GM23338 (cell line): ENCODE measurements at regions not wholly inside any gene's neighbourhood (a gene's known extent, or its start where the extent isn't known, plus 50 kb on each side); places are given as distances from the start of the nearest gene placed in this dataset.

Source experiments
- EZH2 ChIP-seq: fragments of 200-600 bp; sonication (generic); IDR thresholded peaks from one replicate; pipeline ENCODE4 v1.8.0; 2017; ENCODE audit warnings: antibody characterized with exemption, mild to moderate bottlenecking, low read depth; ENCODE audit not compliant: unreplicated experiment
- POLR2AphosphoS5 ChIP-seq: IDR thresholded peaks from 2 replicates; pipeline ENCODE4 v1.6.1; 2016; ENCODE audit warnings: antibody characterized with exemption, low read depth
- STAT1 ChIP-seq: IDR thresholded peaks from one replicate; pipeline ENCODE4 v1.6.1; 2016; ENCODE audit warnings: antibody characterized with exemption; ENCODE audit not compliant: unreplicated experiment
- ZNF114 ChIP-seq: fragments of 250-450 bp; sonication (Bioruptor Pico); IDR thresholded peaks from 2 replicates; pipeline ENCODE4 v1.5.0; 2020; ENCODE audit warnings: mild to moderate bottlenecking, moderate library complexity
- TF ChIP-seq, protein P1 (sequence below), 2 experiments: fragments of 200-600 bp in 1 of 2; sonication (generic) in 1 of 2; conservative IDR thresholded peaks; 2 replicates each; pipeline versions ENCODE4 v1.5.1 to v1.6.1; 2016 to 2017; ENCODE audit warnings: antibody characterized with exemption in 2 of 2, low read depth in 2 of 2, mild to moderate bottlenecking in 2 of 2, moderate library complexity in 1 of 2
- TF ChIP-seq, protein P2 (sequence below): IDR thresholded peaks from one replicate; pipeline ENCODE4 v1.6.1; 2018; ENCODE audit warnings: antibody characterized with exemption; ENCODE audit not compliant: unreplicated experiment

GRCh38 chr7:153590136-153590535, 462.1 kb upstream of the DPP6 start:
- TF ChIP-seq, protein P1, sequence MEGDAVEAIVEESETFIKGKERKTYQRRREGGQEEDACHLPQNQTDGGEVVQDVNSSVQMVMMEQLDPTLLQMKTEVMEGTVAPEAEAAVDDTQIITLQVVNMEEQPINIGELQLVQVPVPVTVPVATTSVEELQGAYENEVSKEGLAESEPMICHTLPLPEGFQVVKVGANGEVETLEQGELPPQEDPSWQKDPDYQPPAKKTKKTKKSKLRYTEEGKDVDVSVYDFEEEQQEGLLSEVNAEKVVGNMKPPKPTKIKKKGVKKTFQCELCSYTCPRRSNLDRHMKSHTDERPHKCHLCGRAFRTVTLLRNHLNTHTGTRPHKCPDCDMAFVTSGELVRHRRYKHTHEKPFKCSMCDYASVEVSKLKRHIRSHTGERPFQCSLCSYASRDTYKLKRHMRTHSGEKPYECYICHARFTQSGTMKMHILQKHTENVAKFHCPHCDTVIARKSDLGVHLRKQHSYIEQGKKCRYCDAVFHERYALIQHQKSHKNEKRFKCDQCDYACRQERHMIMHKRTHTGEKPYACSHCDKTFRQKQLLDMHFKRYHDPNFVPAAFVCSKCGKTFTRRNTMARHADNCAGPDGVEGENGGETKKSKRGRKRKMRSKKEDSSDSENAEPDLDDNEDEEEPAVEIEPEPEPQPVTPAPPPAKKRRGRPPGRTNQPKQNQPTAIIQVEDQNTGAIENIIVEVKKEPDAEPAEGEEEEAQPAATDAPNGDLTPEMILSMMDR (conservative IDR thresholded peaks at IDR 0.05; ENCODE audit: low read depth in 2 of 2): no peak
- TF ChIP-seq EZH2 (no peak), POLR2AphosphoS5 (no peak), ZNF114 (CRISPR knock-in tag) (no peak), STAT1 (no peak)
- TF ChIP-seq, protein P2, sequence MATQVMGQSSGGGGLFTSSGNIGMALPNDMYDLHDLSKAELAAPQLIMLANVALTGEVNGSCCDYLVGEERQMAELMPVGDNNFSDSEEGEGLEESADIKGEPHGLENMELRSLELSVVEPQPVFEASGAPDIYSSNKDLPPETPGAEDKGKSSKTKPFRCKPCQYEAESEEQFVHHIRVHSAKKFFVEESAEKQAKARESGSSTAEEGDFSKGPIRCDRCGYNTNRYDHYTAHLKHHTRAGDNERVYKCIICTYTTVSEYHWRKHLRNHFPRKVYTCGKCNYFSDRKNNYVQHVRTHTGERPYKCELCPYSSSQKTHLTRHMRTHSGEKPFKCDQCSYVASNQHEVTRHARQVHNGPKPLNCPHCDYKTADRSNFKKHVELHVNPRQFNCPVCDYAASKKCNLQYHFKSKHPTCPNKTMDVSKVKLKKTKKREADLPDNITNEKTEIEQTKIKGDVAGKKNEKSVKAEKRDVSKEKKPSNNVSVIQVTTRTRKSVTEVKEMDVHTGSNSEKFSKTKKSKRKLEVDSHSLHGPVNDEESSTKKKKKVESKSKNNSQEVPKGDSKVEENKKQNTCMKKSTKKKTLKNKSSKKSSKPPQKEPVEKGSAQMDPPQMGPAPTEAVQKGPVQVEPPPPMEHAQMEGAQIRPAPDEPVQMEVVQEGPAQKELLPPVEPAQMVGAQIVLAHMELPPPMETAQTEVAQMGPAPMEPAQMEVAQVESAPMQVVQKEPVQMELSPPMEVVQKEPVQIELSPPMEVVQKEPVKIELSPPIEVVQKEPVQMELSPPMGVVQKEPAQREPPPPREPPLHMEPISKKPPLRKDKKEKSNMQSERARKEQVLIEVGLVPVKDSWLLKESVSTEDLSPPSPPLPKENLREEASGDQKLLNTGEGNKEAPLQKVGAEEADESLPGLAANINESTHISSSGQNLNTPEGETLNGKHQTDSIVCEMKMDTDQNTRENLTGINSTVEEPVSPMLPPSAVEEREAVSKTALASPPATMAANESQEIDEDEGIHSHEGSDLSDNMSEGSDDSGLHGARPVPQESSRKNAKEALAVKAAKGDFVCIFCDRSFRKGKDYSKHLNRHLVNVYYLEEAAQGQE: no peak
